AG10803 (cell line): ENCODE measurements at regions not wholly inside any gene's neighbourhood (a gene's known extent, or its start where the extent isn't known, plus 50 kb on each side); places are given as distances from the start of the nearest gene placed in this dataset.

Experiments
- DNase-seq: peaks from one replicate; pipeline ENCODE4 v3.0.0; 2010; ENCODE audit warnings: low read depth
- H3K4me3 ChIP-seq: 2 replicates; pipeline ENCODE4 v1.5.1; 2011; ENCODE audit warnings: mild to moderate bottlenecking, low read length, control low read depth
- CTCF ChIP-seq: conservative IDR thresholded peaks from 2 replicates; pipeline ENCODE4 v1.5.1; 2011; ENCODE audit warnings: mild to moderate bottlenecking, low read length, control low read depth, inconsistent platforms

- DNase-seq: no peak
- H3K4me3 ChIP-seq: no peak overlapping the region
- TF ChIP-seq CTCF: no peak
Measured at GRCh38 chr21:29228306-29228705, 70.4 kb upstream of the BACH1 start.

GRCh38 chr21:29230551-29231261 lies 68.0 kb upstream of the BACH1 start:
- TF ChIP-seq CTCF: no peak
- no peak overlapping the region for H3K4me3 ChIP-seq
- DNase-seq: peak; percentile 38

- no peak overlapping the region for H3K4me3 ChIP-seq
- TF ChIP-seq CTCF: no peak
- DNase-seq: no peak
Measured at GRCh38 chr21:29231756-29232529, 66.8 kb upstream of the BACH1 start.

GRCh38 chr21:29232530-29233255 lies 66.0 kb upstream of the BACH1 start:
- no peak for TF ChIP-seq CTCF
- DNase-seq: peak; percentile 70
- H3K4me3 ChIP-seq: no peak overlapping the region

- no peak for DNase-seq
- TF ChIP-seq CTCF: no peak
- H3K4me3 ChIP-seq: no peak overlapping the region
Measured at GRCh38 chr21:29233256-29233546, 65.5 kb upstream of the BACH1 start.

- no peak overlapping the region for H3K4me3 ChIP-seq
- DNase-seq: no peak
- TF ChIP-seq CTCF: no peak
Measured at GRCh38 chr21:29233611-29234540, 64.8 kb upstream of the BACH1 start.
